ENCODE measurements at regions not wholly inside any gene's neighbourhood (a gene's known extent, or its start where the extent isn't known, plus 50 kb on each side); places are given as distances from the start of the nearest gene placed in this dataset.

DNA sequence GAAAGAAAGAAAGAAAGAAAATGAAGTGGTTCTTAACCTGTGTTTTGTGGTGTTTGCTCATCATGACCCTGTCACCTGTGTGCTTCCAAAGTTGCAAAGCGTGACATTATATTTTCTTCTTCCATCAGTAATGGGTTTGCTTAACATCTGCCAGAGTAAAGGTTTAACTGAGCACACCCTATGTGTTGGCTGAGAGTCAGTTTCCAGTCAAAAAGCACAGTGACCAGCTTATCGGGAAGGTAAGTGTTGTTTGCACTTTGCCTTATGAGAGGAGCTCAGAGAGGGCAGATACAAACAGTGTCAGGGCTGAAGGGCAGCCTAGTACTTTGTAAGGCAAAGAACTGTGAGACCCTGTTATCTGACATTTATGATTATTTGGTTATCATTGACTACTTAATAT is 406.2 kb upstream of the CWC22 start:
- ChIA-PET POLR2A (ENCODE audit: unreplicated experiment) (no interaction called here), CTCF (interaction anchor here (1.1 kb wide), 1 partner anchor 15 kb away, joined by 3 read pairs; no protein-coding TSS in a partner anchor)
- H2BK120ac ChIP-seq (ENCODE audit: low read depth, low read length), result no peak overlapping the region
- in situ Hi-C loops (cut with MboI; ENCODE audit: low sequenced_read_pairs) (no loop called here), dilution Hi-C loops (cut with HindIII; ENCODE audit: low sequenced_read_pairs, unreplicated experiment) (no loop called here), intact Hi-C loops (cut with micrococcal nuclease) (no loop called here)
- BruUV-seq (replicated peaks), result no TSS peak
- no peak overlapping the region for H3K14ac ChIP-seq (replicated peaks; ENCODE audit: low read depth, low read length)
- no CpG with 5 or more reads among the region's 2 CpGs for WGBS, 2 experiments (ENCODE audit: extremely low coverage in 2 of 2, insufficient read length in 1 of 2)
- H2AK9ac ChIP-seq (replicated peaks; ENCODE audit: low read depth, low read length, poor library complexity), result no peak overlapping the region
- H4K20me1 ChIP-seq (ENCODE audit: insufficient read depth, low read length), result no peaks in the 10 kb centered on the region
- H3K23ac ChIP-seq (ENCODE audit: low read depth, low read length), result no peak overlapping the region
- H4K5ac ChIP-seq (ENCODE audit: low read depth, low read length), result no peak overlapping the region
- no peak overlapping the region for H3K4ac ChIP-seq (ENCODE audit: low read depth, low read length)
- H3K27me3 ChIP-seq (ENCODE audit: control insufficient read depth, insufficient read depth, low read length), result no peaks in the 10 kb centered on the region
- H2AK5ac ChIP-seq (ENCODE audit: low read depth, low read length), result no peak overlapping the region
- no peaks in the 10 kb centered on the region for H3K36me3 ChIP-seq (ENCODE audit: control insufficient read depth, insufficient read depth, low read length)
- no peak overlapping the region for H3K18ac ChIP-seq (ENCODE audit: low read depth, low read length)
- H3K9me1 ChIP-seq (ENCODE audit: insufficient read depth, low read length), result no peaks in the 10 kb centered on the region
- H2BK5ac ChIP-seq (ENCODE audit: low read depth, low read length, poor library complexity, severe bottlenecking), result no peak overlapping the region
- no peak overlapping the region for H4K91ac ChIP-seq (ENCODE audit: insufficient read depth, low read depth, low read length)
- no peak overlapping the region for H3K56ac ChIP-seq (ENCODE audit: extremely low read depth, insufficient read depth, low read length)
- H2AFZ ChIP-seq (replicated peaks; ENCODE audit: low read length, poor library complexity), result no peak overlapping the region
- no peak overlapping the region for H3K4me3 ChIP-seq (ENCODE audit: insufficient read depth, low read depth, low read length)
- ATAC-seq (ENCODE audit: low read depth) (no peak), DNase-seq (no peak)
- no peak overlapping the region for H2BK15ac ChIP-seq (ENCODE audit: low read depth, low read length)
- TF ChIP-seq RCOR1 (IDR thresholded peaks at IDR 0.05; ENCODE audit: insufficient replicate concordance, low read length) (no peak), NFE2L2 (IDR thresholded peaks at IDR 0.05; ENCODE audit: low read depth, low read length) (no peak)
- no peak overlapping the region for H4K8ac ChIP-seq (ENCODE audit: low read depth in 2 of 2, low read length in 2 of 2)
- H3K27ac ChIP-seq (ENCODE audit: insufficient read depth, low read length), result no peak overlapping the region
- H3K4me2 ChIP-seq (ENCODE audit: low read depth, low read length), result no peak overlapping the region
- peaks cover 2% of the 10 kb centered on the region; the same call in 1 of the 2 replicates for H3K4me1 ChIP-seq (ENCODE audit: control insufficient read depth, insufficient read depth, low read length)
- H3K9ac ChIP-seq (ENCODE audit: low read depth, low read length), result no peak overlapping the region
- H2BK20ac ChIP-seq (ENCODE audit: low read depth, low read length), result no peak overlapping the region
- no peaks in the 10 kb centered on the region for H3K9me3 ChIP-seq (ENCODE audit: control insufficient read depth, insufficient read depth, low read length)
- H3K79me1 ChIP-seq (ENCODE audit: low read depth in 1 of 2, low read length in 2 of 2), result no peaks in the 10 kb centered on the region
